GM10266 (cell line): ENCODE measurements at regions not wholly inside any gene's neighbourhood (a gene's known extent, or its start where the extent isn't known, plus 50 kb on each side); places are given as distances from the start of the nearest gene placed in this dataset.
A peak's percentile ranks its signal among the peaks of the same experiment; 100 is the strongest.

Experiments
- DNase-seq: peaks from one replicate; pipeline ENCODE4 v3.0.0; 2012; ENCODE audit errors: extremely low spot score
- TF ChIP-seq, protein P1 (sequence below): IDR thresholded peaks from 2 replicates; pipeline ENCODE4 v1.5.1; 2012; ENCODE audit warnings: mild to moderate bottlenecking, low read depth; ENCODE audit not compliant: control insufficient read depth, insufficient read depth; ENCODE audit errors: missing control alignments

DNA sequence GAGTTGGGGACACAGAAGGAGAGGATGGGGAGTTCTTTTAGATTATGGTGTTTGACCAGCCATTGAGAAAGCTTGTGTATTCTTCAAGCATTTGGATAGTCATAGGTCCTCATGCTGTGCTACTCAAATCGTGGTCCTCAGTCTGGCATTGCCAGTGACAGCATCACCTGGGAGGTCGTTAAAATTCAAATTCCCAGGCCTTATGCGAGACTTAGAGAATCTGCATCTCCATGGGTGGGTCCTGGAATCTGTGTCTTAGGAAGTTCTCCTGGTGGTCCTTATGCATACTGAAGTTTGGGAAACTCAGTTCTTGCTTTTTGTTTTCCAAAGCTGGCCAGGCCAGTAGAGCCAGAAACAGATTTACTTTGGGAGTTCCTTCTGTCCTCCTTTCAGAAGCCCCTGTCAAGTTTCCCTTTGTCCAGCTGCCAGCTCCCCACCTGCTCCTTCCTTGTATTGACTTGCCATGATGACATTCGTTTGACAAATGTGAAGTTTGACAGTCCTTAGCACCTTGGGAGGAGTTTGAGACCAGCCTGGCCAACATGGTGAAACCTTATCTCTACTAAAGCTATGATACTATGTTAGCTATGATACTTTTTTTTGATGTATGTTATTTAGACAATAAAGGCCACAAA is 95.6 kb downstream of the PALM2AKAP2 start:
- no peak for DNase-seq
- TF ChIP-seq, protein P1, sequence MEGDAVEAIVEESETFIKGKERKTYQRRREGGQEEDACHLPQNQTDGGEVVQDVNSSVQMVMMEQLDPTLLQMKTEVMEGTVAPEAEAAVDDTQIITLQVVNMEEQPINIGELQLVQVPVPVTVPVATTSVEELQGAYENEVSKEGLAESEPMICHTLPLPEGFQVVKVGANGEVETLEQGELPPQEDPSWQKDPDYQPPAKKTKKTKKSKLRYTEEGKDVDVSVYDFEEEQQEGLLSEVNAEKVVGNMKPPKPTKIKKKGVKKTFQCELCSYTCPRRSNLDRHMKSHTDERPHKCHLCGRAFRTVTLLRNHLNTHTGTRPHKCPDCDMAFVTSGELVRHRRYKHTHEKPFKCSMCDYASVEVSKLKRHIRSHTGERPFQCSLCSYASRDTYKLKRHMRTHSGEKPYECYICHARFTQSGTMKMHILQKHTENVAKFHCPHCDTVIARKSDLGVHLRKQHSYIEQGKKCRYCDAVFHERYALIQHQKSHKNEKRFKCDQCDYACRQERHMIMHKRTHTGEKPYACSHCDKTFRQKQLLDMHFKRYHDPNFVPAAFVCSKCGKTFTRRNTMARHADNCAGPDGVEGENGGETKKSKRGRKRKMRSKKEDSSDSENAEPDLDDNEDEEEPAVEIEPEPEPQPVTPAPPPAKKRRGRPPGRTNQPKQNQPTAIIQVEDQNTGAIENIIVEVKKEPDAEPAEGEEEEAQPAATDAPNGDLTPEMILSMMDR = no peak

GRCh38 chr9:109880276-109881169 is 100.5 kb downstream of the PALM2AKAP2 start:
- DNase-seq = peak; percentile 53
- TF ChIP-seq, protein P1 = peak; percentile 59

DNA sequence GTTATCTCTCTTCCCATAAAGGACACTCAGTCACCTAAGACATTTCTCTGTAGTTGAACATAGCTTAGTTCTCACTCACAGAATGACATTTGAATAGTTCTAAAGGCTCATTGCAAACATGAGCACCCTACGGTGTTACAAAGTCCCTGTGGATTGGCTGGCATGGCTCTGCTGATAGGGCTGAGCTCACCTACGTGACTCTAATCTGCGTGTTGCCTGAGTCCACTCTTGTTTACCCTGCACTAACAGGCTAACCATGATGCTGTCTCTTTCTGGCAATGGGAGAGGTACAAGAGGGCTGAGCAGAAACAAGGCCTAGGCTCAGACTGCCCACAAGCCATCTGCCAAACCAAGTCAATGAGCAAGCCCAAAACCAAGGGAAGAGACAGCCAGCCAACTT is 103.6 kb downstream of the PALM2AKAP2 start:
- TF ChIP-seq, protein P1 = no peak
- DNase-seq = no peak

DNA sequence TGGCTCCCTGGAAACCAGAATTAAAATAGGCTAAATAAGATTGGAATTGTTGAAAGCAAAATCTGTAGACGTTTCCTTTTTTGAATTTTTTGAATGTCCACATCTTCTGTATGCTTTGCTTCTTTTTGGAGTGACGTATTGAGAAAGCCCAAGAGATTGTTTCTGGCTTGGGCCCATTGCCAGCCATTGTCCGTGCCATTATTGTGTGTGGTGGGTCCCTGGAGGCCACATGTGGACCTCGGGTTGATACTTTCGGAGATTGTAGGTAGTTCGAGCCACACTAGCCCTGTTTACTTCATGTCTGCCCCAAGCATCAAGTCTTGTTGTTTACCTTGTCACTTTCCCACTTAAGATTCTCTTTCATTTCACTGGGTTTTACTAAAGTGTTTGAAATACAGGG is 106.0 kb downstream of the PALM2AKAP2 start:
- no peak for DNase-seq
- TF ChIP-seq, protein P1 = no peak

DNA sequence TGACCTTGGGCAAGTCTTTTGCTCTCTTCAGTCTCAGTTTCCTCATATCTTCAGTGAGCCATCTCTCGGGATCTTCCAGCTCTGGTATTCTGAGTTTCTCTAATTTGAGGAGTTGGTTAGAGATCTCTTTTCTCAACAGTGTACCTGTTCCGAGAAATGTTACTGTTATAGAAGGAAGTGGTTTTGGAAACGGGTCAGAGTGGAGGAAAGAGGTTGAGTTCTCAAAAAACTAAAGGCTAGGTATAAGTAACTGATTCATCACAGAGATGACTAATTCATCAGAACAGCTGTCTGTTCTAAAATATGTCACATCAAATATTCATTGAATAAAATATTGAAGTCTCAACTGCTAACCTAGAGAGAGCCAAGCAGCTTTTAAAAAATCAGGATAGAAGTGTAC is 106.6 kb downstream of the PALM2AKAP2 start:
- DNase-seq = no peak

DNA sequence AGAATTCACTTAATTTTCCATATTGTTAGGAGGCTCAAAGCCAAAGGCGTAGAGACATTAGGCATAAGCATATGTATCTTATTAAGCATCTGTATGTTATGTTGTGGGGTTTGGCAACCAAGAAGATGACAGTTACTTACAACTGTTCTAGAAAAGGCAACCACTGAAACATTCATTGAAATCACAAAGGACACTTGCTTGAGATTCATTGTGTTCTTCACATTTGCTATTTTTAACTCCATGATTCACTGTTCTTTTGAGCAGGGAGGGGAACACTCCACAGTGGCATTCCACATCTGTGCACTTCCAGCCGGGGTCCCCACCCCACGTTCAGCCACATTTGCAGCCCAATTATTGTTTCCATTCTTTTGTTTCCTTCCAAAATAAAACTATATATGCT is 107.1 kb downstream of the PALM2AKAP2 start:
- no peak for DNase-seq
- TF ChIP-seq, protein P1 = no peak

More for the DNA sequence above, 106.6 kb downstream of the PALM2AKAP2 start:
- TF ChIP-seq, protein P1 = no peak

GRCh38 chr9:109888695-109889094 is 108.7 kb downstream of the PALM2AKAP2 start:
- TF ChIP-seq, protein P1 = no peak
- no peak for DNase-seq
